ENCODE measurements at regions not wholly inside any gene's neighbourhood (a gene's known extent, or its start where the extent isn't known, plus 50 kb on each side); places are given as distances from the start of the nearest gene placed in this dataset.

- peaks cover 16% of the 10 kb centered on the region; the same call in 2 of the 3 replicates for H3K4me1 ChIP-seq
- no peaks in the 10 kb centered on the region for H3K9me3 ChIP-seq
- ATAC-seq, result no peak
- POLR2A ChIA-PET, result no interaction called here
- no peak overlapping the region for H3K27ac ChIP-seq
- H3K4me3 ChIP-seq, result no peak overlapping the region
- CTCF ChIA-PET, result no interaction called here
- FAIRE-seq, result no peak
- peak in 1 of 2 experiments; percentile 8 for DNase-seq (ENCODE audit: low read depth in 1 of 2, low spot score in 1 of 2)
- no peak overlapping the region for H3K4me2 ChIP-seq
- WGBS (ENCODE audit: missing lambda C conversion rate), result 14% methylated on average over 2 of the region's 2 CpGs
- TF ChIP-seq E2F6 (IDR thresholded peaks at IDR 0.05; ENCODE audit: borderline replicate concordance, low read depth), result no peak
- no peak for TF ChIP-seq RFX5 (IDR thresholded peaks at IDR 0.05)
Measured at GRCh38 chr1:90400131-90400530, 317.0 kb downstream of the BARHL2 start.

- Histone ChIP-seq H3K4me3 (no peak overlapping the region), H3K27ac (no peak overlapping the region), H3K9me3 (no peaks in the 10 kb centered on the region), H3K4me1 (peaks cover 4% of the 10 kb centered on the region; the same call in 1 of the 3 replicates), H3K4me2 (no peak overlapping the region)
- ChIA-PET POLR2A (no interaction called here), CTCF (no interaction called here)
- 36% methylated on average over 3 of the region's 3 CpGs for WGBS (ENCODE audit: missing lambda C conversion rate)
- DNase-seq (ENCODE audit: low read depth in 1 of 2, low spot score in 1 of 2) (no peak), FAIRE-seq (no peak), ATAC-seq (no peak)
- no peak for TF ChIP-seq CEBPB (IDR thresholded peaks at IDR 0.05)
- no peak for TF ChIP-seq CHD4 (IDR thresholded peaks at IDR 0.05; ENCODE audit: borderline replicate concordance)
- no peak for TF ChIP-seq ZNF302 (CRISPR knock-in tag; IDR thresholded peaks at IDR 0.05)
- no peak for TF ChIP-seq SREBF2 (IDR thresholded peaks at IDR 0.05)
- TF ChIP-seq RAD21 (conservative IDR thresholded peaks at IDR 0.05 in 1 of 2, IDR thresholded peaks at IDR 0.05 in 1 of 2), result no peak
- TF ChIP-seq E2F6 (IDR thresholded peaks at IDR 0.05; ENCODE audit: borderline replicate concordance, low read depth), result no peak
- TF ChIP-seq EHF (CRISPR knock-in tag; IDR thresholded peaks at IDR 0.05), result no peak
- no peak for TF ChIP-seq TFCP2L1 (CRISPR knock-in tag; IDR thresholded peaks at IDR 0.05)
- TF ChIP-seq BHLHE40 (IDR thresholded peaks at IDR 0.05; ENCODE audit: low read depth, low read length), result no peak
- TF ChIP-seq ESRRA (IDR thresholded peaks at IDR 0.05; ENCODE audit: borderline replicate concordance, low read length), result no peak
- TF ChIP-seq PHF8 (IDR thresholded peaks at IDR 0.05; ENCODE audit: borderline replicate concordance, low read depth), result no peak
- TF ChIP-seq FOSL2 (IDR thresholded peaks at IDR 0.05), result no peak
- TF ChIP-seq FOSL2 (CRISPR knock-in tag; IDR thresholded peaks at IDR 0.05), result no peak
Measured at GRCh38 chr1:90396917-90397316, 320.2 kb downstream of the BARHL2 start.

GRCh38 chr1:90394247-90394646 is 322.9 kb downstream of the BARHL2 start:
- ChIA-PET CTCF (no interaction called here), POLR2A (no interaction called here)
- peak in 1 of 2 experiments; percentile 27; a peak in 1 of 4 replicates for TF ChIP-seq CEBPB (IDR thresholded peaks at IDR 0.05)
- no peak for TF ChIP-seq RCOR1 (IDR thresholded peaks at IDR 0.05; ENCODE audit: low read depth, low read length)
- ATAC-seq, result no peak
- Histone ChIP-seq H3K4me2 (no peak overlapping the region), H3K9me3 (no peaks in the 10 kb centered on the region), H3K4me1 (no peaks in the 10 kb centered on the region), H3K27ac (no peak overlapping the region), H3K4me3 (no peak overlapping the region)
- FAIRE-seq, result no peak
- no peak for DNase-seq (ENCODE audit: low read depth in 1 of 2, low spot score in 1 of 2)
- 81% methylated on average over 2 of the region's 2 CpGs for whole genome bisulfite sequencing (ENCODE audit: missing lambda C conversion rate)

- POLR2A ChIA-PET, result no interaction called here
- no peak for ATAC-seq
- CTCF ChIA-PET, result no interaction called here
- H3K4me3 ChIP-seq, result no peak overlapping the region
- H3K4me1 ChIP-seq, result no peaks in the 10 kb centered on the region
- no peak for FAIRE-seq
- no peaks in the 10 kb centered on the region for H3K9me3 ChIP-seq
- TF ChIP-seq NFE2L2 (conservative IDR thresholded peaks at IDR 0.05; ENCODE audit: low read length) (no peak), RFX5 (IDR thresholded peaks at IDR 0.05) (no peak)
- DNase-seq (ENCODE audit: low read depth in 1 of 2, low spot score in 1 of 2), result no peak
- H3K27ac ChIP-seq, result no peak overlapping the region
- H3K4me2 ChIP-seq, result no peak overlapping the region
Measured at GRCh38 chr1:90393025-90393424, 324.1 kb downstream of the BARHL2 start.

- Histone ChIP-seq H3K9me3 (no peaks in the 10 kb centered on the region), H3K4me3 (no peak overlapping the region), H3K27ac (no peak overlapping the region), H3K4me1 (peaks cover 5% of the 10 kb centered on the region; the same call in 1 of the 3 replicates), H3K4me2 (no peak overlapping the region)
- DNase-seq (ENCODE audit: low read depth in 1 of 2, low spot score in 1 of 2), result no peak
- CTCF ChIA-PET, result no interaction called here
- WGBS (ENCODE audit: missing lambda C conversion rate), result 10% methylated on average over 1 of the region's 1 CpG
- no peak for ATAC-seq
- POLR2A ChIA-PET, result no interaction called here
- FAIRE-seq, result no peak
- TF ChIP-seq CBX2 (IDR thresholded peaks at IDR 0.05; ENCODE audit: borderline replicate concordance, low read depth), result no peak
- no peak for TF ChIP-seq BCL3 (IDR thresholded peaks at IDR 0.05)
- no peak for TF ChIP-seq USF2 (IDR thresholded peaks at IDR 0.05)
- no peak for TF ChIP-seq ELK1 (IDR thresholded peaks at IDR 0.05; ENCODE audit: low read depth, low read length)
- no peak for TF ChIP-seq ZSCAN20 (CRISPR knock-in tag; IDR thresholded peaks at IDR 0.05)
- no peak for TF ChIP-seq ZFP36 (IDR thresholded peaks at IDR 0.05; ENCODE audit: borderline replicate concordance, partially characterized antibody)
- no peak for TF ChIP-seq ATOH8 (CRISPR knock-in tag; IDR thresholded peaks at IDR 0.05; ENCODE audit: low read depth)
- TF ChIP-seq NR3C1 (IDR thresholded peaks at IDR 0.05), result no peak
- TF ChIP-seq TFCP2L1 (CRISPR knock-in tag; IDR thresholded peaks at IDR 0.05), result no peak
- no peak for TF ChIP-seq CEBPB (IDR thresholded peaks at IDR 0.05)
Measured at GRCh38 chr1:90391126-90391525, 326.0 kb downstream of the BARHL2 start.
